ENCODE measurements at regions not wholly inside any gene's neighbourhood (a gene's known extent, or its start where the extent isn't known, plus 50 kb on each side); places are given as distances from the start of the nearest gene placed in this dataset.
A peak's percentile ranks its signal among the peaks of the same experiment; 100 is the strongest.

- DNase-seq (ENCODE audit: low spot score), result peak; percentile 79
Observed at GRCh38 chr2:6654279-6654678, 211.4 kb downstream of the CMPK2 start.

- no peak for DNase-seq (ENCODE audit: low spot score)
Observed at GRCh38 chr2:6656633-6657032, 209.1 kb downstream of the CMPK2 start.

- peak; percentile 64 for DNase-seq (ENCODE audit: low spot score)
Observed at GRCh38 chr2:6657136-6657535, 208.6 kb downstream of the CMPK2 start.

GRCh38 chr2:6657855-6658254, 207.9 kb downstream of the CMPK2 start:
- no peak for DNase-seq (ENCODE audit: low spot score)

- peak; percentile 69 for DNase-seq (ENCODE audit: low spot score)
Observed at GRCh38 chr2:6664332-6665061, 201.2 kb downstream of the CMPK2 start.

- DNase-seq (ENCODE audit: low spot score), result no peak
Observed at GRCh38 chr2:6665093-6666045, 200.3 kb downstream of the CMPK2 start.

GRCh38 chr2:6667326-6667725, 198.4 kb downstream of the CMPK2 start:
- DNase-seq (ENCODE audit: low spot score), result peak; percentile 25

- DNase-seq (ENCODE audit: low spot score), result peak; percentile 43
Observed at GRCh38 chr2:6671913-6672312, 193.8 kb downstream of the CMPK2 start.

- no peak for DNase-seq (ENCODE audit: low spot score)
Observed at GRCh38 chr2:6674381-6674780, 191.3 kb downstream of the CMPK2 start.

GRCh38 chr2:6675791-6676190, 189.9 kb downstream of the CMPK2 start:
- DNase-seq (ENCODE audit: low spot score), result no peak

- DNase-seq (ENCODE audit: low spot score), result peak; percentile 28
Observed at GRCh38 chr2:6676241-6676640, 189.5 kb downstream of the CMPK2 start.

- peak; percentile 14 for DNase-seq (ENCODE audit: low spot score)
Observed at GRCh38 chr2:6676776-6677175, 188.9 kb downstream of the CMPK2 start.

GRCh38 chr2:6679471-6679870, 186.2 kb downstream of the CMPK2 start:
- no peak for DNase-seq (ENCODE audit: low spot score)

GRCh38 chr2:6683516-6683915, 182.2 kb downstream of the CMPK2 start:
- DNase-seq (ENCODE audit: low spot score), result no peak

GRCh38 chr2:6685447-6685846, 180.3 kb downstream of the CMPK2 start:
- DNase-seq (ENCODE audit: low spot score), result no peak

- peak; percentile 8 for DNase-seq (ENCODE audit: low spot score)
Observed at GRCh38 chr2:6692056-6692455, 173.7 kb downstream of the CMPK2 start.

GRCh38 chr2:6692819-6693218, 172.9 kb downstream of the CMPK2 start:
- DNase-seq (ENCODE audit: low spot score), result no peak

GRCh38 chr2:6694555-6694954, 171.2 kb downstream of the CMPK2 start:
- DNase-seq (ENCODE audit: low spot score), result no peak

GRCh38 chr2:6700335-6700734, 165.4 kb downstream of the CMPK2 start:
- no peak for DNase-seq (ENCODE audit: low spot score)

- DNase-seq (ENCODE audit: low spot score), result no peak
Observed at GRCh38 chr2:6704077-6704476, 161.6 kb downstream of the CMPK2 start.

GRCh38 chr2:6721395-6721794, 144.3 kb downstream of the CMPK2 start:
- DNase-seq (ENCODE audit: low spot score), result no peak

- DNase-seq (ENCODE audit: low spot score), result no peak
Observed at GRCh38 chr2:6722574-6722973, 143.1 kb downstream of the CMPK2 start.

Measured in umbilical cord (tissue), 1 donor.